OCI-LY7 (cell line): ENCODE measurements at regions not wholly inside any gene's neighbourhood (a gene's known extent, or its start where the extent isn't known, plus 50 kb on each side); places are given as distances from the start of the nearest gene placed in this dataset.

Source experiments
- EZH2phosphoT487 ChIP-seq: fragments of 200-600 bp; sonication (generic); IDR thresholded peaks from 2 replicates; pipeline ENCODE4 v1.6.1; 2018; ENCODE audit warnings: low read depth, borderline replicate concordance, mild to moderate bottlenecking, mixed run types, antibody characterized with exemption, low read length, moderate library complexity, mixed read lengths
- TF ChIP-seq, protein P1 (sequence below): fragments of 200-600 bp; sonication (generic); conservative IDR thresholded peaks from 2 replicates; pipeline ENCODE4 v1.5.1; 2014; ENCODE audit warnings: mild to moderate bottlenecking, antibody characterized with exemption, low read length, moderate library complexity, mixed read lengths

DNA sequence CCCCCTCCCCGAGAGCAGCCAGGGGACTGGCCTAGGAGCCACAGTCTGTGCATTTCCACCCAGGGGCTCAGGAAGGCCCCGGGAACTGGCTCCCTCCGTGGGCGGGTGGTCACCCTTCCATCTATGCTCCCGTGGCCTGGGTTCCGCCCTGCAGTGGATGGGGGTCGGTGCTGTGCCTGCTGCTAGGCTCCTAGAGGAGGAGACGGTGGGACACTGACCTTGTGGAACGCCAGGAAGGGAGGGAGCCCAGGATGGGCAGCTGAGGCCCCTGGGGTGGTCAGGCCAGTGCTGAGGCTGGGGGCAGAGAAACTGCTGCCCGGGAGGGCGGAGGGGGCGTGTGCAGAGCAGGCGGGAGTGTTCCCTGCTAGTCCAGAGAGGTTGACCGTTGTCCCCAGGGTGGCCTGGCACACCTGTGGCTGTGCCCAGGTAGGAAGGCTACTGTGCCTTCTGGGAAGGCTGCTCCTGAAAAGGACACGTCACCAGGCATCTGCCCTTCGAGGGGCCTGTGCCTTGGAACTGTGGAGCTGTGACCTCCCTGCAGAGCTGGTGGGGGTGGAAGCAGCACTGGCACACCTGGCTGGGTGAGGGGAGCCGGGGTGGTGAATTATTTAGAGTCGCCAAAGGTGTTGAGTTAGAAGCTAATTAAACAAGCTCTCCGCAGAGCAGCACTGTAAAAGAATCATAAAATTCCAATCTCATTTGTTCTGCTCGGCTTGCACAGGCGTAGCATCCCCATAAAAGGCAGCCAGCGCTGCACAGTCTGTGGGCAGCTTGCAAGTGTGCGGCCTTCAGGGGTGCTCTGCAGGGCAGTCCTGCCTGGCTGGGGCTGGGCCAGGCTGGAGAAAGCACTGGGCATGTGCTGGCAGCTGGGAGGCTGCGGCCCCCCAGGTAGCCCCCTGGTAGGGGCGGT, 145.1 kb downstream of the KIF26A start:
- TF ChIP-seq, protein P1, sequence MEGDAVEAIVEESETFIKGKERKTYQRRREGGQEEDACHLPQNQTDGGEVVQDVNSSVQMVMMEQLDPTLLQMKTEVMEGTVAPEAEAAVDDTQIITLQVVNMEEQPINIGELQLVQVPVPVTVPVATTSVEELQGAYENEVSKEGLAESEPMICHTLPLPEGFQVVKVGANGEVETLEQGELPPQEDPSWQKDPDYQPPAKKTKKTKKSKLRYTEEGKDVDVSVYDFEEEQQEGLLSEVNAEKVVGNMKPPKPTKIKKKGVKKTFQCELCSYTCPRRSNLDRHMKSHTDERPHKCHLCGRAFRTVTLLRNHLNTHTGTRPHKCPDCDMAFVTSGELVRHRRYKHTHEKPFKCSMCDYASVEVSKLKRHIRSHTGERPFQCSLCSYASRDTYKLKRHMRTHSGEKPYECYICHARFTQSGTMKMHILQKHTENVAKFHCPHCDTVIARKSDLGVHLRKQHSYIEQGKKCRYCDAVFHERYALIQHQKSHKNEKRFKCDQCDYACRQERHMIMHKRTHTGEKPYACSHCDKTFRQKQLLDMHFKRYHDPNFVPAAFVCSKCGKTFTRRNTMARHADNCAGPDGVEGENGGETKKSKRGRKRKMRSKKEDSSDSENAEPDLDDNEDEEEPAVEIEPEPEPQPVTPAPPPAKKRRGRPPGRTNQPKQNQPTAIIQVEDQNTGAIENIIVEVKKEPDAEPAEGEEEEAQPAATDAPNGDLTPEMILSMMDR = no peak
- TF ChIP-seq EZH2phosphoT487 = no peak
